HCT116 (cell line): ENCODE measurements at regions not wholly inside any gene's neighbourhood (a gene's known extent, or its start where the extent isn't known, plus 50 kb on each side); places are given as distances from the start of the nearest gene placed in this dataset.

Experiments
- ATAC-seq: fragments of 200-7000 bp; cut with Tn5 transposase; 2 replicates; pipeline ENCODE4 v1.9.1; 2020; ENCODE audit warnings: mild to moderate bottlenecking, moderate library complexity
- BruUV-seq: library from RNA; stranded (reverse); fragments of 400-500 nt; replicated peaks from 2 replicates; lab custom pipeline; 2021; lab: Mats Ljungman, UMichigan
- CTCF ChIA-PET: fragments of 300-600 bp; sonication (Branson Sonifier 250); formaldehyde crosslinking; loops from one replicate; lab custom pipeline; 2021; ENCODE audit warnings: antibody characterized with exemption; lab: Charles Lee
- POLR2A ChIA-PET: fragments of 300-600, 350-600 bp; sonication (Branson Sonifier 250); formaldehyde crosslinking; loops from one replicate; lab custom pipeline; 2021; ENCODE audit warnings: antibody characterized with exemption; lab: Charles Lee
- RAD21 ChIA-PET, 2 experiments: fragments of 300-600 bp; sonication (Branson Sonifier 250); formaldehyde crosslinking; loops; one replicate each; lab custom pipeline; 2023; ENCODE audit warnings: low total read pairs in 2 of 2; ENCODE audit not compliant: uncharacterized antibody in 2 of 2, unreplicated experiment in 2 of 2, low non-redundant PET in 1 of 2; lab: Charles Lee
- DNase-seq: peaks from one replicate; pipeline ENCODE4 v3.0.0-alpha.2; 2010; ENCODE audit warnings: low read depth, low spot score
- H2AFZ ChIP-seq: fragments of 200-600 bp; shearing (Covaris generic), sonication (generic); 2 replicates; pipeline ENCODE4 v1.6.1; 2017; ENCODE audit warnings: low read depth, mixed run types, mixed read lengths, antibody characterized with exemption, low read length; ENCODE audit not compliant: poor library complexity, severe bottlenecking
- H3K27ac ChIP-seq: 2 replicates; pipeline ENCODE4 v1.5.1; 2012; ENCODE audit warnings: low read depth, low read length
- H3K27me3 ChIP-seq: fragments of 200-600 bp; sonication (generic); 2 replicates; pipeline ENCODE4 v1.6.1; 2016; ENCODE audit warnings: mixed run types, low read length, mixed read lengths; ENCODE audit not compliant: insufficient read depth
- H3K36me3 ChIP-seq, 2 experiments: fragments of 200-500 bp in 1 of 2; fragments of 200-600 bp in 1 of 2; sonication (Bioruptor generic) in 1 of 2; sonication (generic) in 1 of 2; 2 replicates each; pipeline versions ENCODE4 v1.5.1 to v1.6.1; 2014 to 2016; ENCODE audit warnings: low read length in 2 of 2, inconsistent platforms in 1 of 2, mixed read lengths in 1 of 2, mixed run types in 1 of 2; ENCODE audit not compliant: insufficient read depth in 2 of 2, control insufficient read depth in 1 of 2
- H3K4me1 ChIP-seq, 2 experiments: fragments of 200-600 bp in 1 of 2; sonication (generic) in 1 of 2; 2 replicates each; pipeline versions ENCODE4 v1.5.1 to v1.6.1; 2012 to 2017; ENCODE audit warnings: low read length in 2 of 2, inconsistent platforms in 1 of 2, mild to moderate bottlenecking in 1 of 2, mixed read lengths in 1 of 2, mixed run types in 1 of 2, moderate library complexity in 1 of 2; ENCODE audit not compliant: insufficient read depth in 2 of 2, control insufficient read depth in 1 of 2
- H3K4me2 ChIP-seq: fragments of 200-600 bp; sonication (generic); 2 replicates; pipeline ENCODE4 v1.6.1; 2017; ENCODE audit warnings: mixed run types, low read length, mixed read lengths
- H3K4me3 ChIP-seq, 2 experiments: fragments of 200-600 bp in 1 of 2; sonication (generic) in 1 of 2; replicated peaks in 1 of 2; 2 replicates each; pipeline ENCODE4 v1.5.1; 2011 to 2016; ENCODE audit warnings: low read length in 2 of 2, control low read depth in 1 of 2, low read depth in 1 of 2, mild to moderate bottlenecking in 1 of 2, mixed read lengths in 1 of 2, mixed run types in 1 of 2
- H3K79me2 ChIP-seq: fragments of 200-600 bp; sonication (generic); 2 replicates; pipeline ENCODE4 v1.6.1; 2017; ENCODE audit warnings: mild to moderate bottlenecking, mixed run types, low read length, moderate library complexity, mixed read lengths; ENCODE audit not compliant: insufficient read depth
- H3K9ac ChIP-seq: fragments of 200-600 bp; sonication (generic); 2 replicates; pipeline ENCODE4 v1.6.1; 2016; ENCODE audit warnings: low read length, mixed read lengths
- H3K9me2 ChIP-seq: fragments of 200-600 bp; sonication (generic), shearing (Covaris generic); 2 replicates; pipeline ENCODE4 v1.6.1; 2017; ENCODE audit warnings: mixed run types, mild to moderate bottlenecking, moderate library complexity; ENCODE audit not compliant: insufficient read depth
- H3K9me3 ChIP-seq, 2 experiments: fragments of 200-500 bp in 1 of 2; fragments of 200-600 bp in 1 of 2; sonication (Bioruptor generic) in 1 of 2; sonication (generic) in 1 of 2; 2 replicates each; pipeline ENCODE4 v1.6.1; 2014 to 2017; ENCODE audit warnings: low read length in 2 of 2, mixed read lengths in 2 of 2, inconsistent platforms in 1 of 2, low read depth in 1 of 2, mild to moderate bottlenecking in 1 of 2, mixed run types in 1 of 2, moderate library complexity in 1 of 2; ENCODE audit not compliant: control insufficient read depth in 1 of 2, insufficient read depth in 1 of 2
- H4K20me1 ChIP-seq: fragments of 200-600 bp; sonication (generic), shearing (Covaris generic); 2 replicates; pipeline ENCODE4 v1.6.1; 2017; ENCODE audit warnings: mixed run types, mild to moderate bottlenecking, moderate library complexity; ENCODE audit not compliant: insufficient read depth
- CBX3 ChIP-seq: IDR thresholded peaks from 2 replicates; pipeline ENCODE4 v1.6.1; 2012; ENCODE audit warnings: low read depth
- ELF1 ChIP-seq: IDR thresholded peaks from 2 replicates; pipeline ENCODE4 v1.6.1; 2012; ENCODE audit warnings: low read depth, borderline replicate concordance
- FOSL1 ChIP-seq: IDR thresholded peaks from 2 replicates; pipeline ENCODE4 v1.6.1; 2012; ENCODE audit warnings: low read depth
- intact Hi-C: fragments of 100-400 bp; cut with micrococcal nuclease; formaldehyde crosslinking; loops from 2 replicates; pipeline ENCODE4 v1.10.0; 2022
- TF ChIP-seq, protein P1 (sequence below), 3 experiments: fragments of 200-600 bp in 1 of 3; sonication (generic) in 1 of 3; IDR thresholded peaks in 2 of 3; conservative IDR thresholded peaks in 1 of 3; 2 replicates each; pipeline ENCODE4 v1.5.1; 2012 to 2017; ENCODE audit warnings: low read depth in 2 of 3, low read length in 2 of 3, antibody characterized with exemption in 1 of 3, borderline replicate concordance in 1 of 3, control low read depth in 1 of 3, mild to moderate bottlenecking in 1 of 3, mixed read lengths in 1 of 3, mixed run types in 1 of 3, moderate library complexity in 1 of 3; ENCODE audit not compliant: insufficient read depth in 1 of 3

DNA sequence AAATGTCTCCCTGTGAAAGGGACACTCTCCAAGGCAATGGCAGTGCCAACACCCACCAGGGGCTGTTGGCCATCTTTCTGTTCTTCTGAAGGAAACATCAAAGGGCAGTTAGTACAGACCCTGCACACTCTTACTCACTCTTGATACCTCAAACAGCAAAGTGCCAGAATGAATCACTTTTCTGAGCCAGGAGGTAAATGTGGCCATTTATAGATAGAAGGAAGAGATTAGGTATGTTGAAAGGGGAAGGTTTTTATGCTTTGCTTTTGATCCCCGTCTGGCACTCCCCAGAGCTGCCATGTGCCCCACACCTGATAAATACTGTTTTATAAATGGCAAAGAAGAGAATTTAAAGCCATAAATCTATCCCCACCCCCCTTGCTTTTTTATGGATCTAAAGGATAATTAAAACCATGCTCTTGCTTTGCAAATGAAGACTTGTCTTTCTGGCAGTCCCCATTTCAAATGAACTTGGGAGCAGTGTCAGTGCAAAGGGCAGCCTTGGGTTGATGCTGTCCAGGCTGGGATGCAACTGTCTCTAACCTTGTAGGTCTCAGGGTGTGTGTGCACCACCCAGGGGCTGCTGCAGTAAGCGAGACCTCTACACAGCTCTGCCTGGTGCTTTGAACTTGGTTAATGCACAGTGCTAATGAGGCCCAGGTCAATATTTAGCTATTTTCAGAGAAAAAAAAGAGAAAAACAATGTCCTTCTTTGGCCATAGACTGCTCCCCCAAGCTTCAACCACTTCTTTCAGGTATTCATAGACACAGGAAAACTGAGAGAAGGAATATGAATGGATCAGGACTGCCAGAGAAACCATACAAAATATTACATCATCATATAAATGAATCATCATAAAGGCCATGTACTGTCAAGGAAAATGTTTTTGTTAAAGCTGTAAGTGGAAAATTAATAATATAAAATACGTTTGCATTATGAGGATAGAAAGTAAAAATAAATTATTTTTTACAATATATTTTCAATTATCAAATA is 207.5 kb downstream of the ETS1 start (continued):
- TF ChIP-seq, protein P1, sequence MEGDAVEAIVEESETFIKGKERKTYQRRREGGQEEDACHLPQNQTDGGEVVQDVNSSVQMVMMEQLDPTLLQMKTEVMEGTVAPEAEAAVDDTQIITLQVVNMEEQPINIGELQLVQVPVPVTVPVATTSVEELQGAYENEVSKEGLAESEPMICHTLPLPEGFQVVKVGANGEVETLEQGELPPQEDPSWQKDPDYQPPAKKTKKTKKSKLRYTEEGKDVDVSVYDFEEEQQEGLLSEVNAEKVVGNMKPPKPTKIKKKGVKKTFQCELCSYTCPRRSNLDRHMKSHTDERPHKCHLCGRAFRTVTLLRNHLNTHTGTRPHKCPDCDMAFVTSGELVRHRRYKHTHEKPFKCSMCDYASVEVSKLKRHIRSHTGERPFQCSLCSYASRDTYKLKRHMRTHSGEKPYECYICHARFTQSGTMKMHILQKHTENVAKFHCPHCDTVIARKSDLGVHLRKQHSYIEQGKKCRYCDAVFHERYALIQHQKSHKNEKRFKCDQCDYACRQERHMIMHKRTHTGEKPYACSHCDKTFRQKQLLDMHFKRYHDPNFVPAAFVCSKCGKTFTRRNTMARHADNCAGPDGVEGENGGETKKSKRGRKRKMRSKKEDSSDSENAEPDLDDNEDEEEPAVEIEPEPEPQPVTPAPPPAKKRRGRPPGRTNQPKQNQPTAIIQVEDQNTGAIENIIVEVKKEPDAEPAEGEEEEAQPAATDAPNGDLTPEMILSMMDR (IDR thresholded peaks at IDR 0.05 in 2 of 3, conservative IDR thresholded peaks at IDR 0.05 in 1 of 3; ENCODE audit: borderline replicate concordance in 1 of 3, insufficient read depth in 1 of 3, low read depth in 2 of 3, low read length in 2 of 3) = no peak
- no peak for TF ChIP-seq FOSL1
- TF ChIP-seq CBX3 = no peak
- no peak for TF ChIP-seq ELF1

- no peak for ATAC-seq
- Histone ChIP-seq H4K20me1 (no peaks in the 10 kb centered on the region), H2AFZ (no peak overlapping the region), H3K4me3 (no peak overlapping the region), H3K9me2 (no peaks in the 10 kb centered on the region), H3K4me1 (no peaks in the 10 kb centered on the region), H3K9me3 (no peaks in the 10 kb centered on the region), H3K27ac (no peak overlapping the region), H3K36me3 (no peaks in the 10 kb centered on the region), H3K4me2 (no peak overlapping the region), H3K9ac (no peak overlapping the region), H3K27me3 (peaks cover 2% of the 10 kb centered on the region; the same call in 1 of the 2 replicates), H3K79me2 (no peaks in the 10 kb centered on the region)
- intact Hi-C loops = no loop called here
- no peak for TF ChIP-seq FOSL1
- DNase-seq = no peak
- RAD21 ChIA-PET = no interaction called here
- no TSS peak for BruUV-seq
- CTCF ChIA-PET = no interaction called here
- POLR2A ChIA-PET = no interaction called here
These were observed 211.4 kb downstream of the ETS1 start for GRCh38 chr11:128375961-128376360.
